HS-5 (cell line): ENCODE measurements at regions not wholly inside any gene's neighbourhood (a gene's known extent, or its start where the extent isn't known, plus 50 kb on each side); places are given as distances from the start of the nearest gene placed in this dataset.
"Not testable (repeated sequence)": the region's sequence is repeated elsewhere in the genome, so short reads cannot be mapped to it uniquely, and the experiment has no call there.

Source experiments
- DNase-seq: peaks from one replicate; pipeline ENCODE4 v3.0.0-alpha.2; 2012; ENCODE audit warnings: low read depth

DNA sequence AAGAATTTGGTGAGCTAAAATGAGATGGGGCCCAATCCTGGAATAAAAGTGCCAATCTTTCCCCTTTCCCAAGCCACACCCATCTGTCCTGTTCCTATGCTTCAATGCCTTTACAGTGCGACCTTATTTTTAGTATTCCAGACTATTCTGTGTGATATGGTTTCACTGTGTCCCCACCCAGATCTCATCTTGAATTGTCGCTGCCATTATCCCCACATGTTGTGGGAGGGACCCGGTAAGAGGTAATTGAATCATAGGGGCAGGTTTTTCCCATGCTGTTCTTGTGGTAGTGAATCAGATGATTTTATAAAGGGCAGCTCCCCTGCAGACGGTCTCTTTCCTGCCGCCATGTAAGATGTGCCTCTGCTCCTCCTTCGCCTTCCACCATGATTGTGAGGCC, 129.3 kb upstream of the KIF26B start:
- DNase-seq = no peak

- no peak for DNase-seq
Measured at GRCh38 chr1:245023222-245023621, 131.6 kb upstream of the KIF26B start.

DNA sequence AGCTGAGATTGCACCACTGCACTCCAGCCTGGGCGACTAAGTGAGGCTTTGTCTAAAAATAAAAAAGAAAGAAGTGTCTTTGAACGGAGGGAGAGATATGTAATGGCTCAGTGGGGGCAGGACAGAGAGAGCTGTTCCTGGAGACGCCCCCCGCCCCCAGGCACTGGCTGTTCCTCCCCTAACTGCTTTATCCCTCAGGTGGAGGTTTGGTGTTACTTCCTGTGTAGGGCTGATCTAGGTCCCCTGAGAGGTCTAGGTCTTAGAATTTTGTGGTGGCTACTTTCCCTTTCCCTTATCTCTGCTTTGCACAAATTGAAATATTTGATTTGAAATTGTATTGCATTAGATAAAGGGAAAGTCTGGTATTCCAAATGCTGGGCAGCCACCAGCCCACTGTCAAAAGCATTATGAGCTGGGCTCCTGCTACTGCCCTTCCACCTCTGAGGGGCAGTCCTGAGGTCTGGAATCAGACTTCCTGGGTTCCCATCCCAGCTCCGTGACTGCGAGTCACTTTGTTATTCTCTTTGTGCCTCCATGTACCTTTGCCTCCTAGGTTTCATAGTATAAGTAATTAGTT, 134.8 kb upstream of the KIF26B start:
- DNase-seq = no peak

DNA sequence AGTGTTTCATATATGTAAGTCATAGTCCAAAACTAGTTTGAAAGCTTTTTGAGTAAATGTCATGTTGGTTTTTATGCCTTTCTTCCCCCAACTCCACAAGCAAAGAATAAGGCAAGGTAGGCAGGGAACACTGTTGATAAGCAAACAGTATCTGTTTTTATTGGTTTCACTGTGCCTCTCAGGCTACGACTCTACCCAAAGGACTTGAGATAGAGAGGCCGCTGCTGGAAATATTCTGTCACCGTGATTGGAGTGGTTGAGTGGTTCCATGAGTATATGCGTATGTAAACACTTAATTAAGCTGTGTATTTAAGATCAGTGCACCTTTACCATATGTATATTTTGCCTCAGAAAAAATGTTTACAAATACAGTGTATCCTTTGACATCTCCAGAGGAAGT, 138.1 kb upstream of the KIF26B start:
- DNase-seq = no peak

DNA sequence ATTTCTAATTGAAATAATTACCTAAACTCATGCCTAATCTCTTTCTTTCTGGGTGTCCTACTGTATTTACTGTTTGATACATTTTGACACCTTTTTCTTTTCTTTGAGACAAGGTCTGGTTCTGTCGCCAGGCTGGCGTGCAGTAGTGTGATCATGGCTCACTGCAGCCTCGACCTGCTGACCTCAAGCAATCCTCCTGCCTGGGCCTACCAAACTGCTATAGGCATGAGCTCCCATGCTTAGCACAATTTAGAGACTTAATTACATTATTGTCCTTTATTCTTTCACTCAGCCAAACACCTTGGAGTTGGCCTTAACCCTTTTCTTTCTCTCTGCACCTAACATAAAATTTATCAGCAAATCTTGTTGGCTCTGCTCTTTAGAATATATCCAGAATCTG, 139.8 kb upstream of the KIF26B start:
- DNase-seq = no peak

GRCh38 chr1:245014247-245015029, 140.3 kb upstream of the KIF26B start:
- no peak for DNase-seq

DNA sequence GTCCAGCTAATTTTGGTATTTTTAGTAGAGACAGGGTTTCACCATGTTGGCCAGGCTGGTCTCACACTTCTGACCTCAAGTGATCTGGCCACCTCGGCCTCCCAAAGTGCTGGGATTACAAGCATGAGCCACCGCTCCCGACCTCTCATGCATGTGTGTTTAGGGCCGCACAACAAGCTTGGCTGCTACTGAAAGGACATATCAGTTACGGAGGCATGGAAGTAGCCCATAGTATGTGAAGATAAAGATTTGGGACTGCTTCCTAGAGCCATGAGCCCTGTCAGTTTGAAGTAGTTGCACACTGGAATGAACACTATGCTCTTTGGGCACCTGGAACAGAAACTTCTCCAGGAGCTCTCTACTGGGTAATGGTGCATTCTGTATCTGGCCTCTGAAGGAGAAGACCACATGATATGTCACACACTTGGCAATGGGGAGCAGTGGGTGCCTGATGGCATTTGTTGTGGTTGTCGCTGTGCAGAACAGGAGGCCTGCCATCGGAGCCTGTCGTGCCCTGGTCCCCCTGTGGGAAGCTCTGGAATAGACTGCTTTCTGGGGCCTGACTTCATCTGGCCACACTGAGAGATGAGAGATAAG, 144.7 kb upstream of the KIF26B start:
- no peak for DNase-seq

GRCh38 chr1:245008761-245009160, 144.4 kb upstream of the HNRNPU start:
- no peak for DNase-seq

DNA sequence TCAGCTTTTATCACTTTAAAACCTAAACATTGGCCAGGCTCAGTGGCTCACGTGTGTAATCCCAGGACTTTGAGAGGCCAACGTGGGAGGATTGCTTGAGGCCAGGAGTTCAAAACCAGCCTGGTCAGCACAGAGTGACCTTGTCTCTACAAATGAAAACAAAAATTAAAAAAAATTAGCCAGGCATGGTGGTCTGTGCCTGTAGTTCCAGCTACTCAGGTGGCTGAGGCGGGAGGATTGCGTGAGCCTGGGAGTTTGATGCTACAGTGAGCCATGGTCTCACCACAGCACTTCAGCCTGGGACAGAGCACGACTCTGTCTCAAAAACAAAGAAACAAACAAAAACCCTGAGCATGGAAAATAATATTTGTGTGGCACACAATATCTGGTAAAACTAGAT, 143.5 kb upstream of the HNRNPU start:
- no peak for DNase-seq

GRCh38 chr1:245003246-245003645, 138.9 kb upstream of the HNRNPU start:
- DNase-seq = no peak

GRCh38 chr1:245001252-245001651, 136.9 kb upstream of the HNRNPU start:
- DNase-seq = no peak

GRCh38 chr1:245000872-245001188, 136.5 kb upstream of the HNRNPU start:
- DNase-seq = no peak

- DNase-seq = not testable (repeated sequence)
Measured at GRCh38 chr1:244999644-245000043, 135.3 kb upstream of the HNRNPU start.

GRCh38 chr1:244998717-244999346, 134.5 kb upstream of the HNRNPU start:
- DNase-seq = no peak

DNA sequence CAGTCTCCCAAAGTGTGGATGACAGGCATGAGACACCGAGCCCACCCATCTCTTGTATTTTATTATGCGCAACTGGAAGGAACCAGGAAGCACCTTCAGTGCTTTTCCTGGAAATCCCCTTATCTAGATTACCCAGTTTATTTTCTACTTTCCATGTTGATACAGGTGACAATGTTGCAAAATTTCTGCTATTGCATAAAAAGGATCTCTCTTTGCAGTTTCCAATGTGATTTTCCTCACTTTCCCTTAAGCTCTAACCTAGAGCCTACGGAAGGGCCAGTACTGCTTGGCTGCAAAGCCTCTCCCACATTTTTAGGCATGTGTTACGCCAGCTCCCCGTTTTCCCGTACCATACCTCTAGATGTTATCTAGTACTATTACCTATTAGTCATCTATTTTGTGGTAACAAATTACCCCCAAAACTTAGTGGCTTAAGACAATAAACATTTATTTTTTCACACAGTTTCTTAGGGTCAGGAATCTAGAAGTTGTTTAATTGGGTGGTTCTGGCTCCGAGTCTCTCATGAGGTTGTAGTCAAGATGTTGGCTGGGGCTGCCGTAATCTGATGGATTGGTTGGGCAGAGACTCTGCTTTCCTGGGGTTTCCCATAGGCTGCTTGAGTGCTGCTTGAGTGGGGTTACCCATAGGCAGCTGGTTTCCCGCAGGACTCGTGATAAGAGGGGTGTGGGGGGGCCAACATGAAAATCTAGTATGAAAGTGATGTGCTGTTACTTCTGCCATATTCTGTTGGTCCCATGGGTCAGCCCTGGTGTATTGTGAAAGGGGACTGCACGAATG, 131.5 kb upstream of the HNRNPU start:
- no peak for DNase-seq

- no peak for DNase-seq
Measured at GRCh38 chr1:244992833-244993232, 128.5 kb upstream of the HNRNPU start.

DNA sequence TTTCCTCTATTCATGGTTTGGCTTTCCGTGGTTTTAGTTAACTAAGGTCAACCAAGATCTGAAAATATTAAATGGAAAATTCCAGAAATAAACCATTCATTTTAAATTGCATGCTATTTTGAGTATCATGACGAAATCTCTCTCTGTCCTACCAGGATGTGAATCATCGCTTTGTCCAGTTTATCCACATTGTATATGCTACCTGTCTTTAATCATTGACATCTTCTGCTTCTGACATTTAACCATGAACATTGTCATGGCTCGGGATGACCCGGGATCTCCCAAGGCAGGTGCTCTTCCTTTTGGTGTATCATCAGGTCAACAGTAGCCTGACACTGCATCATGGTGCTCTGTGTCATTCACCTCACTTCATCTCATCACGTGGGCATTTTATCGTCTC, 125.5 kb upstream of the HNRNPU start:
- DNase-seq = no peak

DNA sequence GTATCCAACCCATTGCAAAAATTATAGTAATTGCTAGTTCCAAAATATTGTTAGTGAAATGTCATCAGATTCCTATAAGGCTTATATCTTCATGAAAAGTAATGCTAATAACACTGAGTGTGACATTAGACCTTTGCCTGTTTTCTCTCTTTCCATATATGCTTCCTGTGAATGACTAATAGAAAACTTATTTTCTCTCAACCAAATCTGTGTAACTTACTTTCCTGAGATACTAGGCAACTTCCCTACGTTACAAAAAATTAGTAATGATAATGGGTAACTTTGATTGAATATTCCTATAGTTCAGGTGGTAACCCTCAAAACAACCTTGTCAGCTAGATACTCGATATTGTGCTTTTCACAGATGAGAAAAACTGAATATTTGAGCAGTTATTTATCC, 124.2 kb upstream of the HNRNPU start:
- DNase-seq = no peak

- no peak for DNase-seq
Measured at GRCh38 chr1:244980605-244981004, 116.3 kb upstream of the HNRNPU start.

- no peak for DNase-seq
Measured at GRCh38 chr1:244974550-244974949, 110.2 kb upstream of the HNRNPU start.

GRCh38 chr1:244974106-244974505, 109.8 kb upstream of the HNRNPU start:
- DNase-seq = no peak

- no peak for DNase-seq
Measured at GRCh38 chr1:244971552-244972216, 107.3 kb upstream of the HNRNPU start.
